Type B pancreatic cell (in vitro differentiated cells): ENCODE measurements at regions not wholly inside any gene's neighbourhood (a gene's known extent, or its start where the extent isn't known, plus 50 kb on each side); places are given as distances from the start of the nearest gene placed in this dataset.

ENCODE experiments used
- DNase-seq: peaks from one replicate; pipeline ENCODE4 v3.0.0; 2021; ENCODE audit warnings: mixed read lengths; ENCODE audit not compliant: unreplicated experiment; ENCODE audit errors: extremely low spot score
- H3K27ac Mint-ChIP-seq: 2 replicates; pipeline ENCODE4 v1.8.0; 2021; ENCODE audit warnings: mild to moderate bottlenecking, mixed read lengths
- H3K27me3 Mint-ChIP-seq: 2 replicates; pipeline ENCODE4 v1.8.0; 2021; ENCODE audit warnings: mixed read lengths
- H3K36me3 Mint-ChIP-seq: 2 replicates; pipeline ENCODE4 v1.8.0; 2021; ENCODE audit warnings: mixed read lengths
- H3K4me1 Mint-ChIP-seq: one replicate; pipeline ENCODE4 v1.8.0; 2021; ENCODE audit warnings: mixed read lengths; ENCODE audit not compliant: unreplicated experiment
- H3K4me3 Mint-ChIP-seq: 2 replicates; pipeline ENCODE4 v1.8.0; 2021; ENCODE audit warnings: mild to moderate bottlenecking, mixed read lengths
- H3K9me3 Mint-ChIP-seq: 2 replicates; pipeline ENCODE4 v1.8.0; 2021; ENCODE audit warnings: mixed read lengths
- CTCF ChIP-seq: fragments of 200-600 bp; sonication (generic); conservative IDR thresholded peaks from 2 replicates; pipeline ENCODE4 v1.5.0; 2021; ENCODE audit warnings: antibody characterized with exemption, mild to moderate bottlenecking

- Mint-ChIP-seq H3K4me3 (no peak overlapping the region), H3K27me3 (no peaks in the 10 kb centered on the region), H3K36me3 (no peaks in the 10 kb centered on the region), H3K27ac (no peak overlapping the region), H3K4me1 (no peaks in the 10 kb centered on the region), H3K9me3 (peaks cover 13% of the 10 kb centered on the region)
- TF ChIP-seq CTCF: no peak
- DNase-seq: no peak
Observed at GRCh38 chr6:10258341-10258740, 156.5 kb downstream of the TFAP2A start.

GRCh38 chr6:10256113-10256690, 158.7 kb downstream of the TFAP2A start:
- peak; percentile 73 for TF ChIP-seq CTCF
- no peaks in the 10 kb centered on the region for H3K27me3 Mint-ChIP-seq
- no peak for DNase-seq
- H3K4me1 Mint-ChIP-seq: peaks cover 4% of the 10 kb centered on the region
- no peak overlapping the region for H3K4me3 Mint-ChIP-seq
- no peak overlapping the region for H3K27ac Mint-ChIP-seq
- H3K36me3 Mint-ChIP-seq: no peaks in the 10 kb centered on the region
- H3K9me3 Mint-ChIP-seq: peaks cover 13% of the 10 kb centered on the region

DNA sequence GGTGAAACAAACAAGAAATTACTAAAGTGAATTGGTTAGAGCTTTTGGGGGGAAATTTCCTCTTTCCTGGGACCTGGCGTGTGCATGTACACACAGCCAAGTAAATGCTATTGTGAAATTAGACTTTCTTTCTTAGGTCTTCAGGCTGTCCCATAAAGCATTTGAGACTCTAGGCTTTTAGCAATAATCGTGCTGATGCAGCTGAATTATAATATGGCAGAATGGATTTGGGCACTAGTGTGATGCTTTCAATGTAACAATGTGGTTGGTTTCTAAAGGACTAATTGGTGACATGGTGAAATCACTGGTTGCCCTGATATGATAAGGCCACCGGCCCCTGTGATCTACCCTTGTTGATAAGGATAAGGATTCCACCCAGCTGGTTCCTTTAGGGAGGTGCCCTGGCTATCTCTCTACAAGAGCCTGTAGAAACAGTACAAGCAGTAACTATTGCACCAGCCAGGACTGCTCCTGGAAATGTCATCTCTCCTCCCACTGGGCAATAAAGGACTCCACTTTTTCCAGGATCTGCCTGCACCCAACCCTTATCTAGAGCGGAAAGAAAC, 164.1 kb downstream of the TFAP2A start:
- peaks cover 4% of the 10 kb centered on the region for H3K4me1 Mint-ChIP-seq
- H3K4me3 Mint-ChIP-seq: no peak overlapping the region
- H3K36me3 Mint-ChIP-seq: no peaks in the 10 kb centered on the region
- no peak overlapping the region for H3K27ac Mint-ChIP-seq
- DNase-seq: no peak
- no peaks in the 10 kb centered on the region for H3K9me3 Mint-ChIP-seq
- no peaks in the 10 kb centered on the region for H3K27me3 Mint-ChIP-seq
- no peak for TF ChIP-seq CTCF

- H3K4me3 Mint-ChIP-seq: no peak overlapping the region
- peak; percentile 24 for TF ChIP-seq CTCF
- H3K36me3 Mint-ChIP-seq: no peaks in the 10 kb centered on the region
- no peaks in the 10 kb centered on the region for H3K27me3 Mint-ChIP-seq
- H3K4me1 Mint-ChIP-seq: peaks cover 4% of the 10 kb centered on the region
- no peaks in the 10 kb centered on the region for H3K9me3 Mint-ChIP-seq
- DNase-seq: no peak
- H3K27ac Mint-ChIP-seq: no peak overlapping the region
Observed at GRCh38 chr6:10248378-10248843, 166.5 kb downstream of the TFAP2A start.

DNA sequence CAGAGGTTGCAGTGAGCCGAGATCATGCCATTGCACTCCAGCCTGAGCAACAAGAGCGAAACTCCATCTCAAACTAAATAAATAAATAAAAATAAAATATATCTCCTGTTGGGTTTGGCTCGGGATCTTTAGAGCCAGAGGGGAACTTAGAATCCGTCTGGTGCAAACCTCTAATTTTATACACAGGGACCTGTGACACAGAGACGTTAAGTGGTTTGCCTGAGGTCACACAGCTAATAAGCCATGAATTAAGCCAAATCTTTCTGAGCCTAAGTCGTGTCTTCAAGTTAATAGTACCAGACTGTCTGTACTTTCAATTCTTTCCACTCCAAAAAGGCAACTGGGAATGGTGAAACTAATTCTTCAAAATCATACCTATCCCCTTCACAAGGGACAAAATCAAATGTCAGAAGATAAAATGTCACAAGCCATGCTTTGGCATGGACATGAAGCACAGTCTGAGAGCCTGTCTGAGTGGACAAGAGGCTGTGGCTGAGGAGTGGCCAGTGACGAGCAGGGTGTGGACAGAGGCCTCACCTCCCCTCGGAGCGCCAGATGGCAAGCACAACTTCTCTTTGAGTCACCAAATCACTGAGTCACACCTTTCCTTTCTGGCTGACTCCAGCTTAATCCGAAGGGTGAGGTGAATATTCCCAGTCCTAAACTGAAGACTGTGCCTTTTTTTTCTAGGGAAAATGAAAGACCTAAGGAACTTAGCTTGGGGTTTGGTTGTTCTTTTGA, 177.4 kb downstream of the TFAP2A start:
- no peak for TF ChIP-seq CTCF
- no peaks in the 10 kb centered on the region for H3K9me3 Mint-ChIP-seq
- H3K4me1 Mint-ChIP-seq: no peaks in the 10 kb centered on the region
- H3K27ac Mint-ChIP-seq: no peak overlapping the region
- no peaks in the 10 kb centered on the region for H3K27me3 Mint-ChIP-seq
- no peaks in the 10 kb centered on the region for H3K36me3 Mint-ChIP-seq
- H3K4me3 Mint-ChIP-seq: no peak overlapping the region
- DNase-seq: no peak
